K562 (cell line): ENCODE measurements at regions not wholly inside any gene's neighbourhood (a gene's known extent, or its start where the extent isn't known, plus 50 kb on each side); places are given as distances from the start of the nearest gene placed in this dataset.

Experiments
- ATAC-seq: fragments of 200-7000 bp; cut with Tn5 transposase; 3 replicates; pipeline ENCODE4 v1.9.1; 2020; ENCODE audit warnings: moderate library complexity
- BruUV-seq: library from RNA; stranded (reverse); fragments of 400-500 nt; replicated peaks from 2 replicates; lab custom pipeline; 2021; lab: Mats Ljungman, UMichigan
- CTCF ChIA-PET: fragments of 300-600 bp; formaldehyde crosslinking; extraction: SDS; loops from one replicate; lab custom pipeline; 2021; ENCODE audit warnings: low intra/inter-chr PET ratio; lab: Yijun Ruan, JAX
- POLR2A ChIA-PET: fragments of 300-600, 350-650 bp; sonication (Branson Sonifier 250); formaldehyde crosslinking; extraction: SDS; loops from one replicate; lab custom pipeline; 2021; ENCODE audit warnings: antibody characterized with exemption, inconsistent platforms; lab: Yijun Ruan, JAX
- DNase-seq, 4 experiments: peaks; one replicate each; pipeline versions ENCODE4 v3.0.0 to v3.0.0-alpha.2; 2011 to 2018; ENCODE audit warnings: low spot score in 3 of 4, mixed read lengths in 3 of 4; ENCODE audit errors: extremely low read depth in 1 of 4
- FAIRE-seq: peaks from 2 replicates; lab custom pipeline; 2011; peaks lifted over from hg19 to GRCh38; lab: Jason Lieb, UNC
- H2AFZ ChIP-seq: 2 replicates; pipeline ENCODE4 v1.6.0; 2011; ENCODE audit warnings: low read depth, low read length, control low read depth, inconsistent platforms
- H3K27ac ChIP-seq: fragments of 200-600 bp; 3 replicates; pipeline ENCODE4 v1.8.0; 2011; ENCODE audit warnings: low read depth, mild to moderate bottlenecking, control low read depth, inconsistent platforms, low read length, moderate library complexity, mixed read lengths; ENCODE audit errors: extremely low read depth
- H3K27me3 ChIP-seq, 2 experiments: fragments of 300-600 bp in 1 of 2; 2 replicates in 1 of 2; 3 replicates in 1 of 2; pipeline versions ENCODE4 v1.6.0 to v1.8.0; 2011; ENCODE audit warnings: inconsistent platforms in 2 of 2, low read length in 2 of 2, mild to moderate bottlenecking in 1 of 2, mixed read lengths in 1 of 2, moderate library complexity in 1 of 2; ENCODE audit not compliant: control insufficient read depth in 2 of 2, insufficient read depth in 2 of 2
- H3K36me3 ChIP-seq: fragments of 300-600 bp; 3 replicates; pipeline ENCODE4 v1.8.0; 2011; ENCODE audit warnings: mild to moderate bottlenecking, low read length, inconsistent platforms; ENCODE audit not compliant: control insufficient read depth, insufficient read depth
- H3K4me1 ChIP-seq, 2 experiments: fragments of 200-600 bp in 1 of 2; replicated peaks in 1 of 2; 2 replicates in 1 of 2; 3 replicates in 1 of 2; pipeline versions ENCODE4 v1.5.1 to v1.8.0; 2011; ENCODE audit warnings: inconsistent platforms in 2 of 2, low read length in 2 of 2, mild to moderate bottlenecking in 1 of 2, mixed read lengths in 1 of 2, moderate library complexity in 1 of 2; ENCODE audit not compliant: control insufficient read depth in 2 of 2, insufficient read depth in 2 of 2
- H3K4me2 ChIP-seq: 2 replicates; pipeline ENCODE4 v1.6.1; 2011; ENCODE audit warnings: low read length, control low read depth, inconsistent platforms, mixed read lengths; ENCODE audit not compliant: insufficient read depth
- H3K4me3 ChIP-seq: fragments of 200-600 bp; sonication (generic), shearing (Covaris generic); 2 replicates; pipeline ENCODE4 v1.5.1; 2016; ENCODE audit warnings: control low read depth, inconsistent platforms
- H3K79me2 ChIP-seq: fragments of 200-600 bp; 3 replicates; pipeline ENCODE4 v1.8.0; 2011; ENCODE audit warnings: low read length, inconsistent platforms; ENCODE audit not compliant: control insufficient read depth, insufficient read depth
- H3K9ac ChIP-seq, 2 experiments: 2 replicates each; pipeline versions ENCODE4 v1.6.0 to v1.6.1; 2011; ENCODE audit warnings: low read depth in 2 of 2, low read length in 2 of 2, control low read depth in 1 of 2, inconsistent platforms in 1 of 2, mild to moderate bottlenecking in 1 of 2, mixed read lengths in 1 of 2; ENCODE audit not compliant: insufficient read depth in 1 of 2
- H3K9me1 ChIP-seq: one replicate; pipeline ENCODE4 v1.6.0; 2011; ENCODE audit warnings: inconsistent platforms, mild to moderate bottlenecking, low read length, moderate library complexity; ENCODE audit not compliant: control insufficient read depth, insufficient read depth
- H3K9me3 ChIP-seq: replicated peaks from 2 replicates; pipeline ENCODE4 v1.5.1; 2011; ENCODE audit warnings: low read depth, low read length, inconsistent platforms; ENCODE audit not compliant: control insufficient read depth, insufficient read depth
- H4K20me1 ChIP-seq: replicated peaks from 2 replicates; pipeline ENCODE4 v1.6.1; 2011; ENCODE audit warnings: low read length, inconsistent platforms, mixed read lengths; ENCODE audit not compliant: control insufficient read depth, insufficient read depth
- GTF2F1 ChIP-seq: IDR thresholded peaks from 2 replicates; pipeline ENCODE4 v1.6.1; 2011; ENCODE audit warnings: low read depth, low read length, improper control_type of control experiment
- MAFG ChIP-seq: fragments of 450-650 bp; conservative IDR thresholded peaks from 2 replicates; pipeline ENCODE4 v1.6.1; 2016; ENCODE audit warnings: missing genetic modification characterization, missing compliant biosample characterization
- MAX ChIP-seq: sonication (generic); formaldehyde crosslinking; IDR thresholded peaks from 2 replicates; pipeline ENCODE4 v1.9.0; 2022; ENCODE audit warnings: mild to moderate bottlenecking, missing genetic modification reagents
- MITF ChIP-seq: IDR thresholded peaks from 2 replicates; pipeline ENCODE4 v1.6.1; 2014; ENCODE audit warnings: antibody characterized with exemption
- MYC ChIP-seq, 2 experiments: fragments of 250-450 bp in 1 of 2; sonication (Bioruptor Pico) in 1 of 2; IDR thresholded peaks; 2 replicates each; pipeline versions ENCODE4 v1.5.1 to v1.6.1; 2012 to 2021; ENCODE audit warnings: low read depth in 2 of 2, borderline replicate concordance in 1 of 2, improper control_type of control experiment in 1 of 2, low read length in 1 of 2, mild to moderate bottlenecking in 1 of 2, moderate library complexity in 1 of 2
- RNF2 ChIP-seq: sonication (generic); IDR thresholded peaks from 2 replicates; pipeline ENCODE4 v1.6.1; 2016
- SAFB2 ChIP-seq: fragments of 200-400 bp; formaldehyde crosslinking; IDR thresholded peaks from 2 replicates; pipeline ENCODE4 v1.6.1; 2018; ENCODE audit warnings: borderline replicate concordance, low read length, low read depth, moderate library complexity; ENCODE audit not compliant: severe bottlenecking
- STAT6 ChIP-seq: sonication (generic); formaldehyde crosslinking; IDR thresholded peaks from 2 replicates; pipeline ENCODE4 v1.8.1; 2023; ENCODE audit warnings: mild to moderate bottlenecking, missing genetic modification reagents
- TAL1 ChIP-seq: fragments of 450-650 bp; IDR thresholded peaks from 2 replicates; pipeline ENCODE4 v1.6.1; 2016; ENCODE audit warnings: mild to moderate bottlenecking
- ZBTB34 ChIP-seq: fragments of 250-450 bp; sonication (Bioruptor Pico); IDR thresholded peaks from 2 replicates; pipeline ENCODE4 v1.8.0; 2021; ENCODE audit warnings: mild to moderate bottlenecking, moderate library complexity
- ZEB2 ChIP-seq: fragments of 450-650 bp; IDR thresholded peaks from 2 replicates; pipeline ENCODE4 v1.6.1; 2016
- WGBS: fragments of 100-300 bp; shearing (Covaris generic); methylation state at CpG from one replicate; pipeline ENCODE4 v1.1.6; 2016; ENCODE audit warnings: low coverage, mixed read lengths; ENCODE audit not compliant: insufficient coverage; ENCODE audit errors: missing lambda C conversion rate; 5-methylcytosine and 5-hydroxymethylcytosine counted together
- in situ Hi-C: fragments of 300-500 bp; cut with MboI; formaldehyde crosslinking; loops from 4 replicates; pipeline ENCODE4 v1.15.0; 2018; ENCODE audit warnings: inconsistent platforms, mixed read lengths
- intact Hi-C: fragments of 100-400 bp; cut with micrococcal nuclease; formaldehyde crosslinking; loops from 2 replicates; pipeline ENCODE4 v1.14.2; 2022

GRCh38 chr5:74363603-74364205 is 276.8 kb downstream of the ENC1 start (continued):
- TF ChIP-seq ZBTB34 (no peak), MAFG (tag) (no peak), TAL1 (no peak), SAFB2 (no peak), GTF2F1 (no peak)

- Histone ChIP-seq H3K79me2 (no peaks in the 10 kb centered on the region), H4K20me1 (0 out of 2 replicates have a peak, but pooled peaks cover 2% of the 10 kb centered on the region), H3K9ac (no peak overlapping the region), H3K9me1 (no peaks in the 10 kb centered on the region), H3K27ac (no peak overlapping the region), H3K4me3 (no peak overlapping the region), H3K36me3 (no peaks in the 10 kb centered on the region), H2AFZ (no peak overlapping the region), H3K9me3 (no peaks in the 10 kb centered on the region), H3K4me2 (no peak overlapping the region), H3K4me1 (no peaks in the 10 kb centered on the region), H3K27me3 (peaks cover 0 to 5% of the 10 kb centered on the region in 2 experiments; a peak in 2 of 5 replicates)
- ATAC-seq: no peak
- WGBS: 10% methylated on average over 13 of the region's 13 CpGs
- DNase-seq: no peak
- CTCF ChIA-PET: no interaction called here
- intact Hi-C loops: no loop called here
- in situ Hi-C loops: no loop called here
- POLR2A ChIA-PET: no interaction called here
- no peak for FAIRE-seq
- TF ChIP-seq STAT6 (no peak), MAX (CRISPR knock-in tag) (no peak), MYC (IDR thresholded peaks at IDR 0.05; ENCODE audit: low read depth, low read length) (no peak), MYC (CRISPR knock-in tag; IDR thresholded peaks at IDR 0.05; ENCODE audit: borderline replicate concordance, low read depth) (no peak), ZEB2 (no peak), RNF2 (no peak), MITF (no peak)
- no TSS peak for BruUV-seq
Measured at GRCh38 chr5:74361406-74362358, 278.8 kb downstream of the ENC1 start.
